Gastrocnemius medialis (tissue), 4 donors: ENCODE measurements at regions not wholly inside any gene's neighbourhood (a gene's known extent, or its start where the extent isn't known, plus 50 kb on each side); places are given as distances from the start of the nearest gene placed in this dataset.

Experiments
- ATAC-seq, 2 donors: fragments of 150-250 bp; one replicate each; pipeline ENCODE4 v1.9.1; 2016
- DNase-seq, 2 donors: peaks; one replicate each; pipeline ENCODE4 v3.0.0-alpha.2; 2019
- H3K27ac ChIP-seq, 4 donors: fragments of 200-600 bp; sonication (generic); 1 replicate in 1 of 4; 2 replicates in 3 of 4; pipeline ENCODE4 v1.5.1; 2016 to 2018; ENCODE audit warnings: mild to moderate bottlenecking in 2 of 4, moderate library complexity in 1 of 4
- H3K27me3 ChIP-seq, 3 donors: fragments of 200-600 bp; sonication (generic) in 2 of 3; 1 replicate in 1 of 3; 2 replicates in 2 of 3; pipeline versions ENCODE4 v1.5.1 to v1.6.0; 2016 to 2019; ENCODE audit warnings: mild to moderate bottlenecking in 1 of 3, moderate library complexity in 1 of 3
- H3K36me3 ChIP-seq, 2 donors: fragments of 200-600 bp; sonication (generic) in 1 of 2; one replicate each; pipeline ENCODE4 v1.5.1; 2017 to 2018
- H3K4me1 ChIP-seq, 2 donors: fragments of 200-600 bp; sonication (generic) in 1 of 2; one replicate each; pipeline ENCODE4 v1.5.1; 2016 to 2017; ENCODE audit warnings: mild to moderate bottlenecking in 2 of 2
- H3K4me3 ChIP-seq, 4 donors: fragments of 200-600 bp; sonication (generic) in 3 of 4; 1 replicate in 1 of 4; 2 replicates in 3 of 4; pipeline ENCODE4 v1.5.1; 2016 to 2019; ENCODE audit warnings: mild to moderate bottlenecking in 2 of 4
- H3K9me3 ChIP-seq, 3 donors: fragments of 200-600 bp; sonication (generic) in 2 of 3; 1 replicate in 1 of 3; 2 replicates in 2 of 3; pipeline ENCODE4 v1.5.1; 2016 to 2019
- CTCF ChIP-seq, 5 experiments: fragments of 450-650 bp in 3 of 5; fragments of 200-600 bp in 2 of 5; sonication (generic) in 2 of 5; IDR thresholded peaks in 4 of 5; conservative IDR thresholded peaks in 1 of 5; 1 replicate in 4 of 5; 2 replicates in 1 of 5; pipeline ENCODE4 v1.5.1; 2016 to 2019; ENCODE audit warnings: antibody characterized with exemption in 5 of 5, mild to moderate bottlenecking in 3 of 5, moderate library complexity in 3 of 5
- POLR2A ChIP-seq, 2 donors: fragments of 450-650 bp; IDR thresholded peaks; one replicate each; pipeline ENCODE4 v1.6.1; 2017; ENCODE audit warnings: antibody characterized with exemption in 2 of 2, mild to moderate bottlenecking in 2 of 2, moderate library complexity in 2 of 2
- in situ Hi-C, 4 donors: fragments of 200-750 bp; cut with MboI; loops; one replicate each; pipeline versions ENCODE4 v1.15.0 to v1.8.0; 2017; ENCODE audit warnings: low sequenced_read_pairs in 4 of 4
- intact Hi-C: fragments of 100-400 bp; cut with DNase I; formaldehyde crosslinking; loops from one replicate; pipeline ENCODE4 v1.15.1; 2023; ENCODE audit warnings: low total_unique reads
- microRNA counts, 2 donors: library from miRNA; unstranded; fragments of <30 nt; microRNA quantifications; one replicate each; lab custom pipeline; 2016
- microRNA-seq, 2 donors: library from miRNA; unstranded; fragments of <30 nt; microRNA quantifications; one replicate each; pipeline ENCODE4, GENCODE V29; 2016; ENCODE audit warnings: borderline replicate concordance in 2 of 2

GRCh38 chr15:62991698-62992097 lies 50.8 kb upstream of the TPM1 start:
- no peak for DNase-seq
- in situ Hi-C loops: no loop called here
- no peaks in the 10 kb centered on the region for H3K4me1 ChIP-seq
- H3K36me3 ChIP-seq: no peaks in the 10 kb centered on the region
- no peaks in the 10 kb centered on the region for H3K9me3 ChIP-seq
- no peak for TF ChIP-seq POLR2A (IDR thresholded peaks at IDR 0.05)
- TF ChIP-seq CTCF (IDR thresholded peaks at IDR 0.05 in 4 of 5, conservative IDR thresholded peaks at IDR 0.05 in 1 of 5): no peak
- H3K27ac ChIP-seq: no peak overlapping the region
- H3K4me3 ChIP-seq: no peak overlapping the region
- intact Hi-C loops: no loop called here
- no peaks in the 10 kb centered on the region for H3K27me3 ChIP-seq
- ATAC-seq: no peak

DNA sequence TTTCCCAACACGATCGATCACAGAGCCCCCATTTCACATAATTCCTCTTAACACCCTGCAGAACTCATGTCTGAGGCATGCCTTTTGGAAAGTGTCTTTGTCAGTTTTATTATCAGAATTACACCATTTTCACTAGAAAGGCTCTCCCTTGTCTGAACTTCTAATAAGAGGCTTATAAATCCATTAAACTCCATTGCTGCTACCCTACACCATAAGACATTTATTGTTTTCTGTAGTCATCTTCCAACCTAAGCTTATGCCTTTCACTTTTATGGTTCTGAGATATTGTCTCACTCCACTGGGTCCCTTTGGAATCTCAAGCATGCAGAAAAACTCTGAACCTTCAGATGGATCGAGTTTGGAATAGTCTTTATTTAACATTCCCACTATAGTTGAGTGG lies 50.2 kb upstream of the TPM1 start:
- DNase-seq (no peak), ATAC-seq (no peak)
- H3K27me3 ChIP-seq: no peaks in the 10 kb centered on the region
- in situ Hi-C loops (no loop called here), intact Hi-C loops (no loop called here)
- no peak for TF ChIP-seq POLR2A (IDR thresholded peaks at IDR 0.05)
- TF ChIP-seq CTCF (IDR thresholded peaks at IDR 0.05 in 4 of 5, conservative IDR thresholded peaks at IDR 0.05 in 1 of 5): no peak
- H3K4me1 ChIP-seq: no peaks in the 10 kb centered on the region
- H3K9me3 ChIP-seq: no peaks in the 10 kb centered on the region
- no peaks in the 10 kb centered on the region for H3K36me3 ChIP-seq
- no peak overlapping the region for H3K27ac ChIP-seq
- H3K4me3 ChIP-seq: no peak overlapping the region

MicroRNA genes in the stretch of these regions (microRNA counts, 767-probe panel; counts per million panel counts)
- 356 to 448 counts per million in 2 donors for microRNA hsa-miR-190a (lab: Ali Mortazavi, UCI)

Small RNA genes in the stretch of these regions (microRNA-seq; reads per million reads assigned to microRNA genes)
- gene MIR190A (207 to 277 reads per million in 2 donors), gene MIR6085 (0 reads per million in 2 donors), gene MIR8067 (0 reads per million in 2 donors)
